Activated B cell treated with CpG ODN at 0.5 μM for 24 hours (primary cell): ENCODE measurements at regions not wholly inside any gene's neighbourhood (a gene's known extent, or its start where the extent isn't known, plus 50 kb on each side); places are given as distances from the start of the nearest gene placed in this dataset.

Experiments used
- ATAC-seq: fragments of 200-7000 bp; cut with Tn5 transposase; one replicate; pipeline ENCODE4 v1.10.0; 2021; ENCODE audit warnings: low read depth, mild to moderate bottlenecking, moderate library complexity
- CTCF ChIA-PET: fragments of 350-600 bp; sonication (Branson Sonifier 250); formaldehyde crosslinking; loops from one replicate; lab custom pipeline; 2021; ENCODE audit warnings: antibody characterized with exemption; lab: Charles Lee
- POLR2A ChIA-PET: fragments of 350-600 bp; sonication (Branson Sonifier 250); formaldehyde crosslinking; loops from one replicate; lab custom pipeline; 2021; ENCODE audit warnings: antibody characterized with exemption; lab: Charles Lee
- DNase-seq: peaks from one replicate; pipeline ENCODE4 v3.0.0; 2022
- H3K27ac Mint-ChIP-seq: one replicate; pipeline ENCODE4 v1.8.0; 2020; ENCODE audit warnings: mixed read lengths
- H3K27me3 Mint-ChIP-seq: one replicate; pipeline ENCODE4 v1.8.0; 2021; ENCODE audit warnings: mixed read lengths
- H3K36me3 Mint-ChIP-seq: one replicate; pipeline ENCODE4 v1.8.0; 2021; ENCODE audit warnings: low read depth, mixed read lengths
- H3K4me1 Mint-ChIP-seq: one replicate; pipeline ENCODE4 v1.8.0; 2021; ENCODE audit warnings: mixed read lengths
- H3K4me3 Mint-ChIP-seq: one replicate; pipeline ENCODE4 v1.8.0; 2020; ENCODE audit warnings: mild to moderate bottlenecking, mixed read lengths
- H3K9me3 Mint-ChIP-seq: one replicate; pipeline ENCODE4 v1.8.0; 2020; ENCODE audit warnings: mixed read lengths
- CTCF ChIP-seq: fragments of 200-600 bp; IDR thresholded peaks from one replicate; pipeline ENCODE4 v1.8.0; 2022; ENCODE audit warnings: antibody characterized with exemption, mild to moderate bottlenecking
- intact Hi-C: fragments of 100-400 bp; cut with micrococcal nuclease; formaldehyde crosslinking; loops from one replicate; pipeline ENCODE4 v1.15.1; 2024

- DNase-seq (no peak), ATAC-seq (no peak)
- no peaks in the 10 kb centered on the region for H3K36me3 Mint-ChIP-seq
- ChIA-PET POLR2A (no interaction called here), CTCF (no interaction called here)
- H3K4me1 Mint-ChIP-seq: no peaks in the 10 kb centered on the region
- H3K9me3 Mint-ChIP-seq: no peaks in the 10 kb centered on the region
- no peak overlapping the region for H3K4me3 Mint-ChIP-seq
- no peak overlapping the region for H3K27ac Mint-ChIP-seq
- TF ChIP-seq CTCF: no peak
- no peaks in the 10 kb centered on the region for H3K27me3 Mint-ChIP-seq
- intact Hi-C loops: no loop called here
These were observed 305.9 kb upstream of the IRX4 start for GRCh38 chr5:2188661-2189060.

DNA sequence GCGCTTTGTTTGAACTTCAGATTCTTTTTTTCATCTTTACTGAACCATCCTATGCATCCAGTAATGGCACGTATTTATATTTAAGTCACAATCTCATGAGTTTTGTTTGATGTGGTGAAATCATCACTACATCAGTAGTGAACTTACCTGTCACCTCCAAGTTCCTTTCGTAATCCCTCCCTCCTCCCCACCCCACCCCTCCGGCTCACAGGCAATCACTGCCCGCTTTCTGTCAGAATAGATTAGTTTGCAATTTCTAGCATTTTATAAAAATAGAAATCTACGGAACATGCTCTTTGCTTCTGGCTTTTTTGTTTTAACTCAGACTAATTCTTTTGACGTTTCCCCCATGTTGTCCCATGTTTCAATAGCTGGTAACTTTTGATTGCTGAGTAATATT is 305.4 kb upstream of the IRX4 start:
- no peak for TF ChIP-seq CTCF
- Mint-ChIP-seq H3K9me3 (no peaks in the 10 kb centered on the region), H3K36me3 (no peaks in the 10 kb centered on the region), H3K27me3 (no peaks in the 10 kb centered on the region), H3K27ac (no peak overlapping the region), H3K4me1 (no peaks in the 10 kb centered on the region), H3K4me3 (no peak overlapping the region)
- DNase-seq: no peak
- no peak for ATAC-seq
- ChIA-PET CTCF (no interaction called here), POLR2A (no interaction called here)
- intact Hi-C loops: no loop called here

DNA sequence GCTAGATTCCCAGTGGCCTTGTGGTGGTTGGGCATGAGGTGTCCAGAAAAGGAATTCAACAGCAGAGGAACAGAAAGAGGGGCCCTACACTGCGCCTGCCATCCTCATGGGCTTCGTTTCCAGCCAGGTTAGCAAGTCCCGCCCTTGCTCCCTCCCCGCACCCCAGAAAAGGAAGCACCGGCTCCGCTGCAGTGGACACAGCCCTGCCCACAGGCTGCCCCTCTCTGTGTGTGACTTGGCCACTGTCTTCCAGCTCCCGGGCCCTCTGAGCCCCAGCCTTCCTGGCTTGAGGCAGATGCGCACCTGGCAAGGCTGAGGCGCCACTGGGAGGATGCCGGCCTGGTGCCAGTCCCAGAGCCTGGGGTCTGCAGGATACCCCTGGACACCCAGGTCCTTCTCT is 305.0 kb upstream of the IRX4 start:
- no peaks in the 10 kb centered on the region for H3K27me3 Mint-ChIP-seq
- H3K36me3 Mint-ChIP-seq: no peaks in the 10 kb centered on the region
- DNase-seq (no peak), ATAC-seq (no peak)
- ChIA-PET POLR2A (no interaction called here), CTCF (no interaction called here)
- no peak overlapping the region for H3K4me3 Mint-ChIP-seq
- no peaks in the 10 kb centered on the region for H3K9me3 Mint-ChIP-seq
- H3K4me1 Mint-ChIP-seq: no peaks in the 10 kb centered on the region
- no peak overlapping the region for H3K27ac Mint-ChIP-seq
- intact Hi-C loops: no loop called here
- TF ChIP-seq CTCF: no peak

DNA sequence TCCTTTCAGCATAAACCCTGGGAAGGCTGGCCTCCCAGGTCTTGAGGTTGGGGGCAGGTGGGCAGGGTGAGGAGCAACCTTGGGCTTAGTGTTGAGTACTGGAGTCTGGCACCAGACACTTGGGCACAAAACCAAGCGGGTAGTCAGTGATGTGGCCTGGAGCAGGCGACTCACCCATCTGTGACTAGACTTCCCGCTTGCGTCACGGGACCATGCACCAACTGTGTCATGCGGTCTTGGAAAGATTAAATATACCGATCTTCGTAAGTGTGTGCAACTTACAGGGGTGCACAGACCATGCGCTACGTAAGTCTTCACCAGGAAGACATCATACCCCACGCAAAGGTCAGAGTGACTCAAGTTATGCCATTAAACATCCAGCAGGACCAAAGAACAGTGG is 304.4 kb upstream of the IRX4 start:
- intact Hi-C loops: no loop called here
- no peak for TF ChIP-seq CTCF
- Mint-ChIP-seq H3K4me3 (no peak overlapping the region), H3K36me3 (no peaks in the 10 kb centered on the region), H3K27me3 (no peaks in the 10 kb centered on the region), H3K4me1 (no peaks in the 10 kb centered on the region), H3K9me3 (no peaks in the 10 kb centered on the region), H3K27ac (no peak overlapping the region)
- ChIA-PET CTCF (no interaction called here), POLR2A (no interaction called here)
- no peak for ATAC-seq
- DNase-seq: no peak

DNA sequence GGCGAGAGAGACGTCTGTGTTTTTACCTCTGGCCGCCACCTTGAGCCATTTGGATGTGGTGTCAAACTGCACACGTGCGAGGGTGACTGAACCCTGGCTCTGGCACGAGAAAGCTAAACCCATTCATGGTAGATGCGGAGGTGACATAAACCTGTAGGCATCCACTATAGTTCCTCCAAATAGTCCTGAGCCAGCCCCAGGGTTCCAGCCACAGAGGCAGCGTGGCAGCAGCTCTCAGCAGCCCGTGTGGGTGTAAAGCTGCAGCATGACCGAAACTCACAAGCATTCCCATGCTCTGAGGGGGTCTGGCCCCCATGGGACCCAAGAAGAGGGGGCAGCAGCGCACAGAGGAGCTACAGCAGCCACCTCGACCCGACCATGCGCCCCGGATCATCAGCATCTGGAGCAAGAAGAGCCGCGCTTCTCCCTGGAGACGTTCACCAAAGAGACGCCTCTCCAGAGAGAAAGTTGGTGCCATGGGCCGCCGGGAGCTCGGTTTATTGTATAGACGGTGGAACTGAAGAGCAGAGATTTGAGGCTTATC is 303.8 kb upstream of the IRX4 start:
- H3K9me3 Mint-ChIP-seq: no peaks in the 10 kb centered on the region
- no peaks in the 10 kb centered on the region for H3K36me3 Mint-ChIP-seq
- no peak overlapping the region for H3K4me3 Mint-ChIP-seq
- ATAC-seq: no peak
- no peaks in the 10 kb centered on the region for H3K4me1 Mint-ChIP-seq
- intact Hi-C loops: no loop called here
- no peak for TF ChIP-seq CTCF
- H3K27ac Mint-ChIP-seq: no peak overlapping the region
- H3K27me3 Mint-ChIP-seq: no peaks in the 10 kb centered on the region
- DNase-seq: no peak
- ChIA-PET CTCF (no interaction called here), POLR2A (no interaction called here)
